Loucy (cell line): ENCODE measurements at regions not wholly inside any gene's neighbourhood (a gene's known extent, or its start where the extent isn't known, plus 50 kb on each side); places are given as distances from the start of the nearest gene placed in this dataset.

ENCODE experiments used
- H2AFZ ChIP-seq: fragments of 200-600 bp; sonication (generic); 2 replicates; pipeline ENCODE4 v1.6.0; 2016; ENCODE audit warnings: antibody characterized with exemption, mild to moderate bottlenecking, low read length, moderate library complexity
- H3F3A ChIP-seq: fragments of 200-600 bp; 2 replicates; pipeline ENCODE4 v1.6.0; 2016; ENCODE audit warnings: antibody characterized with exemption, low read depth, mild to moderate bottlenecking
- H3K27me3 ChIP-seq: fragments of 200-600 bp; sonication (generic); 2 replicates; pipeline ENCODE4 v1.6.1; 2014; ENCODE audit warnings: low read length, mild to moderate bottlenecking; ENCODE audit not compliant: insufficient read depth, poor library complexity, severe bottlenecking
- H3K36me3 ChIP-seq: fragments of 200-600 bp; sonication (generic); 2 replicates; pipeline ENCODE4 v1.6.1; 2016; ENCODE audit warnings: low read length; ENCODE audit not compliant: insufficient read depth
- H3K4me1 ChIP-seq: fragments of 200-600 bp; sonication (generic); 2 replicates; pipeline ENCODE4 v1.5.1; 2014; ENCODE audit warnings: low read length, mild to moderate bottlenecking; ENCODE audit not compliant: insufficient read depth, poor library complexity, severe bottlenecking
- H3K4me2 ChIP-seq: fragments of 200-600 bp; sonication (generic); 2 replicates; pipeline ENCODE4 v1.6.0; 2014; ENCODE audit warnings: antibody characterized with exemption, low read length, low read depth, mild to moderate bottlenecking; ENCODE audit not compliant: poor library complexity, severe bottlenecking
- H3K4me3 ChIP-seq: fragments of 200-600 bp; sonication (generic); 2 replicates; pipeline ENCODE4 v1.5.1; 2014; ENCODE audit warnings: low read length, mild to moderate bottlenecking, mixed read lengths; ENCODE audit not compliant: poor library complexity, severe bottlenecking
- H3K79me2 ChIP-seq: fragments of 200-600 bp; sonication (generic); 2 replicates; pipeline ENCODE4 v1.6.1; 2014; ENCODE audit warnings: low read length; ENCODE audit not compliant: insufficient read depth
- H3K9ac ChIP-seq: fragments of 200-600 bp; sonication (generic); 2 replicates; pipeline ENCODE4 v1.6.0; 2014; ENCODE audit warnings: mild to moderate bottlenecking, low read depth, low read length, moderate library complexity; ENCODE audit not compliant: poor library complexity, severe bottlenecking
- H3K9me2 ChIP-seq: fragments of 200-600 bp; sonication (generic); replicated peaks from 2 replicates; pipeline ENCODE4 v1.6.1; 2016; ENCODE audit warnings: low read depth, low read length, mixed read lengths
- H3K9me3 ChIP-seq: fragments of 200-600 bp; sonication (generic); 2 replicates; pipeline ENCODE4 v1.6.1; 2014; ENCODE audit warnings: mild to moderate bottlenecking, antibody characterized with exemption, low read length, low read depth; ENCODE audit not compliant: insufficient read depth
- H4K20me1 ChIP-seq: fragments of 200-600 bp; sonication (generic); 2 replicates; pipeline ENCODE4 v1.6.0; 2014; ENCODE audit warnings: antibody characterized with exemption, low read length, mild to moderate bottlenecking; ENCODE audit not compliant: insufficient read depth, poor library complexity, severe bottlenecking
- EZH2phosphoT487 ChIP-seq: fragments of 200-600 bp; IDR thresholded peaks from 2 replicates; pipeline ENCODE4 v1.6.1; 2018; ENCODE audit warnings: antibody characterized with exemption, mild to moderate bottlenecking, moderate library complexity, borderline replicate concordance
- TF ChIP-seq, protein P1 (sequence below): fragments of 200-600 bp; sonication (generic); conservative IDR thresholded peaks from 2 replicates; pipeline ENCODE4 v1.5.1; 2014; ENCODE audit warnings: mild to moderate bottlenecking, antibody characterized with exemption, low read length

DNA sequence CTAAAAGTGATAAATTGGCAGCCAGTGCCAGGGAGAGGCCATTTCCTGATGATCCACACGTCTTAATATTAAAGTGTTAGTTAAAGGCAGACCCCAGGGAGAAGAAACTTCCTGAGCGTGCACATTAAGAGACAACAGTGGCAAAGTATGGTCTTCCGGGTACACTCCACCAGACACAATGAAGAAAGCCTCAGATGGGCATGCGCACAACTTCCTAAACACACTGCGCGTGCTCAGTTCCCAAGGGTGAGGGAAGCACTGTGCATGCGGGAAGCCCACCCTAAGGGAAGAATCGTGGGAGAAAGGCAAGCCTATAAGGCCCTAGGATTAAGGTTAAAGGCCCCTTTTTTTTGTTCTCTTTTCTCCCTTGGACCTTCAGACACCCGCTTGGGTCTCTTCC lies 140.7 kb upstream of the CDKN3 start:
- Histone ChIP-seq H3F3A (no peaks in the 10 kb centered on the region), H4K20me1 (no peaks in the 10 kb centered on the region), H2AFZ (no peak overlapping the region), H3K36me3 (no peaks in the 10 kb centered on the region), H3K9ac (no peak overlapping the region), H3K27me3 (no peaks in the 10 kb centered on the region), H3K79me2 (no peaks in the 10 kb centered on the region), H3K9me2 (no peaks in the 10 kb centered on the region), H3K4me2 (no peak overlapping the region), H3K4me1 (no peaks in the 10 kb centered on the region), H3K4me3 (no peak overlapping the region), H3K9me3 (no peaks in the 10 kb centered on the region)
- TF ChIP-seq, protein P1, sequence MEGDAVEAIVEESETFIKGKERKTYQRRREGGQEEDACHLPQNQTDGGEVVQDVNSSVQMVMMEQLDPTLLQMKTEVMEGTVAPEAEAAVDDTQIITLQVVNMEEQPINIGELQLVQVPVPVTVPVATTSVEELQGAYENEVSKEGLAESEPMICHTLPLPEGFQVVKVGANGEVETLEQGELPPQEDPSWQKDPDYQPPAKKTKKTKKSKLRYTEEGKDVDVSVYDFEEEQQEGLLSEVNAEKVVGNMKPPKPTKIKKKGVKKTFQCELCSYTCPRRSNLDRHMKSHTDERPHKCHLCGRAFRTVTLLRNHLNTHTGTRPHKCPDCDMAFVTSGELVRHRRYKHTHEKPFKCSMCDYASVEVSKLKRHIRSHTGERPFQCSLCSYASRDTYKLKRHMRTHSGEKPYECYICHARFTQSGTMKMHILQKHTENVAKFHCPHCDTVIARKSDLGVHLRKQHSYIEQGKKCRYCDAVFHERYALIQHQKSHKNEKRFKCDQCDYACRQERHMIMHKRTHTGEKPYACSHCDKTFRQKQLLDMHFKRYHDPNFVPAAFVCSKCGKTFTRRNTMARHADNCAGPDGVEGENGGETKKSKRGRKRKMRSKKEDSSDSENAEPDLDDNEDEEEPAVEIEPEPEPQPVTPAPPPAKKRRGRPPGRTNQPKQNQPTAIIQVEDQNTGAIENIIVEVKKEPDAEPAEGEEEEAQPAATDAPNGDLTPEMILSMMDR: no peak
- no peak for TF ChIP-seq EZH2phosphoT487

DNA sequence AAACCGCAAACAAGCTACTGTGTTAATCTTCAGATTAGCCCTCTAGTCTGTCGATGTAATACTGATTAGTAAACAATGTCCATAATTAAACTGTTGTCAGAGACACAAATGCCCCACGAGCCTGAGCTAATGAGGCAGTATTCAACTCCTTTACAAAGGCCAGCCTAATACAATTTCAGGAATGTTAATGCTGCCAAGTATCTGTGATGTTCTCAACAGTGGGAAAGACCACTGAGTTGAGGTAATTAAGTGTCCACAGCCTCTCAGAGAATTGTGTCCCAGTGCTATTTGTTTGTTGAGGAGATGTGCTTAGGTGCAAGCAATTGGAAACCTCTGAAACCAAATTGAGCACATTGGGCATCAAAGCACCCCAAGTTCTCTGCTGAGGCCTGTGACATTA lies 139.4 kb upstream of the CDKN3 start:
- no peaks in the 10 kb centered on the region for H3K27me3 ChIP-seq
- no peak overlapping the region for H3K4me2 ChIP-seq

DNA sequence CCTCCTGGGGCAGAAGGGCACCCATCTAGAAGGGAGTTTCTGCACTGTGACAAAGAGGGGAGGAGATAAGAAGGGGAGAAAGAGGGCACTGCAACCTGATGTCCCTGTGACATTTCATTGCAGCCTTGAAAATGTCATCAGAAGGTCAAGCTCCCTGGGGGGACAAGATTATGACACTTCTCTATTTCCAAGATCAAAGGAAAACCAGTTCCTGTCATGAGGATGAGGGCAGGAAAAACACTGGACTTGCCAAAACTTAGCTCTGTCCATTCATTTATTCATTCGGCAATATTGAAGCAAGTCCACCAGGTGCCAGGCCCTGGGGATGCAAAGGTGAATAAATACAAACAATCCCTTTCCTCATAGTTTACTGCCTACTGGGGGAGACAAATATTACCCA lies 138.4 kb upstream of the CDKN3 start:
- Histone ChIP-seq H3K27me3 (no peaks in the 10 kb centered on the region), H3K9me2 (no peaks in the 10 kb centered on the region), H3K4me3 (no peak overlapping the region), H3K4me1 (no peaks in the 10 kb centered on the region), H3K9ac (no peak overlapping the region), H3K36me3 (no peaks in the 10 kb centered on the region), H4K20me1 (no peaks in the 10 kb centered on the region), H3K4me2 (no peak overlapping the region), H3K9me3 (no peaks in the 10 kb centered on the region), H3K79me2 (no peaks in the 10 kb centered on the region), H2AFZ (no peak overlapping the region), H3F3A (no peaks in the 10 kb centered on the region)
- TF ChIP-seq, protein P1: no peak
- no peak for TF ChIP-seq EZH2phosphoT487

More for the DNA sequence above, 139.4 kb upstream of the CDKN3 start:
- no peak overlapping the region for H3K4me3 ChIP-seq
- H3K36me3 ChIP-seq: no peaks in the 10 kb centered on the region
- no peaks in the 10 kb centered on the region for H4K20me1 ChIP-seq
- H3K9ac ChIP-seq: no peak overlapping the region
- no peaks in the 10 kb centered on the region for H3K9me2 ChIP-seq
- H3K9me3 ChIP-seq: no peaks in the 10 kb centered on the region
- no peaks in the 10 kb centered on the region for H3K4me1 ChIP-seq
- no peaks in the 10 kb centered on the region for H3K79me2 ChIP-seq
- TF ChIP-seq, protein P1: no peak
- no peak for TF ChIP-seq EZH2phosphoT487
- H2AFZ ChIP-seq: no peak overlapping the region
- no peaks in the 10 kb centered on the region for H3F3A ChIP-seq
